Pancreas (tissue), 10 donors: ENCODE measurements at regions not wholly inside any gene's neighbourhood (a gene's known extent, or its start where the extent isn't known, plus 50 kb on each side); places are given as distances from the start of the nearest gene placed in this dataset.

Experiments
- ATAC-seq, 4 donors: fragments of 200-7000 bp; cut with Tn5 transposase; one replicate each; pipeline versions ENCODE4 v1.8.0 to v1.9.1; 2020; ENCODE audit warnings: mild to moderate bottlenecking in 4 of 4, moderate library complexity in 4 of 4
- DNase-seq, 6 donors: peaks; one replicate each; pipeline ENCODE4 v3.0.0-alpha.2; 2020
- FAIRE-seq: peaks from 2 replicates; lab custom pipeline; 2012; peaks lifted over from hg19 to GRCh38; lab: Jason Lieb, UNC
- H3K27ac ChIP-seq, 4 donors: fragments of 200-600 bp; sonication (generic); 1 replicate in 3 of 4; 2 replicates in 1 of 4; pipeline versions ENCODE4 v1.5.0 to v1.8.0; 2020
- H3K27me3 ChIP-seq, 4 donors: fragments of 200-600 bp; one replicate each; pipeline ENCODE4 v1.8.0; 2021
- H3K36me3 ChIP-seq, 3 donors: fragments of 200-600 bp; sonication (generic) in 1 of 3; one replicate each; pipeline versions ENCODE4 v1.5.0 to v1.8.0; 2020 to 2021
- H3K4me1 ChIP-seq, 3 donors: fragments of 200-600 bp; one replicate each; pipeline ENCODE4 v1.8.0; 2021
- H3K4me3 ChIP-seq, 4 donors: fragments of 200-600 bp; sonication (generic) in 2 of 4; one replicate each; pipeline versions ENCODE4 v1.5.0 to v1.8.0; 2020 to 2021
- H3K9me3 ChIP-seq, 4 donors: fragments of 200-600 bp; one replicate each; pipeline ENCODE4 v1.8.0; 2021
- WGBS, 2 donors: extraction: QIAGEN DNeasy Blood & Tissue Kit; methylation state at CpG; one replicate each; pipeline ENCODE4 v1.1.7; 2013; 5-methylcytosine and 5-hydroxymethylcytosine counted together
- intact Hi-C, 3 donors: fragments of 100-400 bp; cut with DNase I; formaldehyde crosslinking; loops; one replicate each; pipeline versions ENCODE4 v1.11.1 to v1.14.2; 2022
- TF ChIP-seq, protein P1 (sequence below), 4 donors: fragments of 200-600 bp; sonication (generic) in 3 of 4; IDR thresholded peaks; one replicate each; pipeline versions ENCODE4 v1.5.0 to v1.8.0; 2021; ENCODE audit warnings: antibody characterized with exemption in 4 of 4
- donor health status: healthy with polysubstance abuse.
- donor health status: DM: no; HTN: no; CAD: no; lungs with moderate emphysema.
- donor health status: DM: no; HTN: no; CAD: no.
- donor health status: control.
- donor health status: control.
- donor health status: Bipolar disorder and iron deficiency.
- donor health status: DM: yes; HTN: yes; CAD: no.
- donor health status: DM: no; HTN: no; CAD: no.
- donor health status: DM: no; HTN: no; CAD: no.
- donor health status: DM: yes; HTN: yes; CAD: no.

- Histone ChIP-seq H3K36me3 (no peaks in the 10 kb centered on the region), H3K4me3 (no peak overlapping the region), H3K27ac (no peak overlapping the region), H3K9me3 (no peaks in the 10 kb centered on the region), H3K27me3 (no peaks in the 10 kb centered on the region), H3K4me1 (peaks cover 0 to 4% (median 2%) of the 10 kb centered on the region in 3 donors)
- WGBS, 2 donors: 83 to 86% methylated on average over 10 of the region's 10 CpGs
- DNase-seq (no peak), ATAC-seq (peak in 2 of 4 donors; percentile 51 to 55), FAIRE-seq (no peak)
- TF ChIP-seq, protein P1, sequence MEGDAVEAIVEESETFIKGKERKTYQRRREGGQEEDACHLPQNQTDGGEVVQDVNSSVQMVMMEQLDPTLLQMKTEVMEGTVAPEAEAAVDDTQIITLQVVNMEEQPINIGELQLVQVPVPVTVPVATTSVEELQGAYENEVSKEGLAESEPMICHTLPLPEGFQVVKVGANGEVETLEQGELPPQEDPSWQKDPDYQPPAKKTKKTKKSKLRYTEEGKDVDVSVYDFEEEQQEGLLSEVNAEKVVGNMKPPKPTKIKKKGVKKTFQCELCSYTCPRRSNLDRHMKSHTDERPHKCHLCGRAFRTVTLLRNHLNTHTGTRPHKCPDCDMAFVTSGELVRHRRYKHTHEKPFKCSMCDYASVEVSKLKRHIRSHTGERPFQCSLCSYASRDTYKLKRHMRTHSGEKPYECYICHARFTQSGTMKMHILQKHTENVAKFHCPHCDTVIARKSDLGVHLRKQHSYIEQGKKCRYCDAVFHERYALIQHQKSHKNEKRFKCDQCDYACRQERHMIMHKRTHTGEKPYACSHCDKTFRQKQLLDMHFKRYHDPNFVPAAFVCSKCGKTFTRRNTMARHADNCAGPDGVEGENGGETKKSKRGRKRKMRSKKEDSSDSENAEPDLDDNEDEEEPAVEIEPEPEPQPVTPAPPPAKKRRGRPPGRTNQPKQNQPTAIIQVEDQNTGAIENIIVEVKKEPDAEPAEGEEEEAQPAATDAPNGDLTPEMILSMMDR (IDR thresholded peaks at IDR 0.05): no peak
- intact Hi-C loops: no loop called here
These were observed 258.0 kb upstream of the SIX2 start for GRCh38 chr2:45267062-45267792.

- Histone ChIP-seq H3K27me3 (no peaks in the 10 kb centered on the region), H3K36me3 (no peaks in the 10 kb centered on the region), H3K4me3 (no peak overlapping the region), H3K27ac (no peak overlapping the region), H3K9me3 (no peaks in the 10 kb centered on the region), H3K4me1 (peaks cover 0 to 3% (median 0%) of the 10 kb centered on the region in 3 donors)
- DNase-seq (no peak), ATAC-seq (no peak), FAIRE-seq (no peak)
- intact Hi-C loops: no loop called here
- WGBS, 2 donors: 91 to 98% methylated on average over 4 of the region's 4 CpGs
- TF ChIP-seq, protein P1 (IDR thresholded peaks at IDR 0.05): no peak
These were observed 256.1 kb upstream of the SIX2 start for GRCh38 chr2:45265336-45265735.

GRCh38 chr2:45264227-45265225, 255.3 kb upstream of the SIX2 start:
- Histone ChIP-seq H3K27me3 (no peaks in the 10 kb centered on the region), H3K36me3 (no peaks in the 10 kb centered on the region), H3K27ac (no peak overlapping the region), H3K4me1 (no peaks in the 10 kb centered on the region), H3K9me3 (no peaks in the 10 kb centered on the region), H3K4me3 (no peak overlapping the region)
- intact Hi-C loops: no loop called here
- no peak for FAIRE-seq
- TF ChIP-seq, protein P1 (IDR thresholded peaks at IDR 0.05): no peak
- DNase-seq: no peak
- ATAC-seq: no peak
- 85 to 88% methylated on average over 11 of the region's 11 CpGs for WGBS, 2 donors

DNA sequence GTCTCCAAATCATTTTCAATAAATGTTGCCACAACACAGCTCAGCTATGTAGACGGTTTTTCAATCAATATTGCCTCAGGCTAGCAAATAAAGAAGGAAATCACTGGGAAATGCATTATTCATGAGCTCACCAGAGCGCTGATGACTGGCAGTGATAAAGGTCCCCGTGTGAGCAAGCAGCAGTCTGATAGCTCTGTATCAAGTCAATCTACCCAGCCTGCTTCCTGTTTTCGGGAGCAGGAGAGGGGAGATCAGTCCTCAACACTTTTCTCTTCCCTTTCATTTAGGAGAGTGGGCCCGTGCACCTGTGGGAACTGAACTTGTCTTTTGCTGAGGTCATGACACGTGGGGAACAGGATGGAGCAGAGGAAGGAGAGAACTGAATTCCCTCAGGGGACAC, 253.9 kb upstream of the SIX2 start:
- TF ChIP-seq, protein P1 (IDR thresholded peaks at IDR 0.05): no peak
- H3K4me3 ChIP-seq: no peak overlapping the region
- no peak overlapping the region for H3K27ac ChIP-seq
- no peak for FAIRE-seq
- ATAC-seq: peak in 1 of 4 donors; percentile 21
- no peaks in the 10 kb centered on the region for H3K36me3 ChIP-seq
- 50% methylated on average over 6 of the region's 6 CpGs for WGBS, 2 donors
- no peaks in the 10 kb centered on the region for H3K9me3 ChIP-seq
- intact Hi-C loops: no loop called here
- no peaks in the 10 kb centered on the region for H3K4me1 ChIP-seq
- no peaks in the 10 kb centered on the region for H3K27me3 ChIP-seq
- no peak for DNase-seq
